ENCODE measurements at regions not wholly inside any gene's neighbourhood (a gene's known extent, or its start where the extent isn't known, plus 50 kb on each side); places are given as distances from the start of the nearest gene placed in this dataset.

DNA sequence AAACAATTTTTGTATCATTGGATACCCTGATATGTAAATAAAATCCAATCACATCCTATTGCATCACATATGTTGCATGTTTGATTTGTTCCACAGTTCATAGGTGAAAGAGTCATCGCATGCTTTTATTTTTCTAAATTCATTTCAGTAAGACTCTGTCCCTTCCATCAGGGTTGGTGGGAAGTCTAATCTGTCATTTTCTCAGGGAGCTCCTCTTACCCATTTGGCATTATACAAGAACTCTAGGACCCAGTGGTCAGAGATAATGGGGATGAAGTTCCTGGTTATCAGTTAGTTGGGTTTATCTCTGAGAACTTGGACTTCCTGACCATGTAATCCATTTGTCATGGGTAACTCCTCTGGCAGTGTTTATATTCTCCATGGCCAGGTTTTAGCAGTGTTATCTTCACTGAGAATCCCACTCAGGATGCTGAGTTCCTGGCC lies 227.1 kb upstream of the JADE1 start:
- H3K27me3 ChIP-seq = no peaks in the 10 kb centered on the region
- TF ChIP-seq, protein P1, sequence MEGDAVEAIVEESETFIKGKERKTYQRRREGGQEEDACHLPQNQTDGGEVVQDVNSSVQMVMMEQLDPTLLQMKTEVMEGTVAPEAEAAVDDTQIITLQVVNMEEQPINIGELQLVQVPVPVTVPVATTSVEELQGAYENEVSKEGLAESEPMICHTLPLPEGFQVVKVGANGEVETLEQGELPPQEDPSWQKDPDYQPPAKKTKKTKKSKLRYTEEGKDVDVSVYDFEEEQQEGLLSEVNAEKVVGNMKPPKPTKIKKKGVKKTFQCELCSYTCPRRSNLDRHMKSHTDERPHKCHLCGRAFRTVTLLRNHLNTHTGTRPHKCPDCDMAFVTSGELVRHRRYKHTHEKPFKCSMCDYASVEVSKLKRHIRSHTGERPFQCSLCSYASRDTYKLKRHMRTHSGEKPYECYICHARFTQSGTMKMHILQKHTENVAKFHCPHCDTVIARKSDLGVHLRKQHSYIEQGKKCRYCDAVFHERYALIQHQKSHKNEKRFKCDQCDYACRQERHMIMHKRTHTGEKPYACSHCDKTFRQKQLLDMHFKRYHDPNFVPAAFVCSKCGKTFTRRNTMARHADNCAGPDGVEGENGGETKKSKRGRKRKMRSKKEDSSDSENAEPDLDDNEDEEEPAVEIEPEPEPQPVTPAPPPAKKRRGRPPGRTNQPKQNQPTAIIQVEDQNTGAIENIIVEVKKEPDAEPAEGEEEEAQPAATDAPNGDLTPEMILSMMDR (IDR thresholded peaks at IDR 0.05; ENCODE audit: low read depth, low read length) = no peak
- no peaks in the 10 kb centered on the region; the same call in 1 of the 2 replicates for H3K4me1 ChIP-seq
- H3K4me3 ChIP-seq (ENCODE audit: low read depth, low read length) = no peak overlapping the region
- H3K9me3 ChIP-seq = no peaks in the 10 kb centered on the region
- H3K36me3 ChIP-seq = no peaks in the 10 kb centered on the region
- DNase-seq = no peak

DNA sequence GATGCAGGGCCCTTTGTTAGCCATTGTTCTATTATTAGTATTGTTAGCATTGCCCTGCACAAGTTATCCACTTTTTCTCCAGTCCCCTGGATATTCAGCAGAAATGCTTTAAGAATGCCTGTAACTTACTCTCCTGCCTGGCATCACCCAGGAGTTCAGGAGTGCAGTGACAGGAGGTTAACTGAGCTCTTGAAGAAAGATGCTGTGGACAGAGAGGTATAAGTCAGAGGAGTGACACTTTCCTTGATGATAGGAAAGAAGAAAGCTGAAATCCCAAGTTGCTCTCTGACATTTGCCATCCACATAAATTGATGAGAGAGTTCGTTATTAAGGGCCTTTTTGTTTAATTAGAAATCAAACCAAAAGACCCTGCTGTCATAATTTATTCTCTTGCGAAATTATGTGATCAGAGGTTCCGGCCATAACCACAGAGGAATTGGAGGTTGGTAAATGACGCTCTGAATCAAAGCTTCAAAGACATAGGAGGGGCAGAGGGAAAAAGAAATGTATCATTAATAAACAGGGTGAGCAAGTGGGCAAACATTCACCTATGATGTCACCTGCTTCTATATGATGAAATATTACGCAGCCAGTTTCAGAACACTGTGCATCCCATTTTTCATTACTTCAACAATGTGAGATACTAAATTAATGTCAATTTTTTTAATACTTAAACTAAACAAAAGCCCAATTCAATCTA lies 230.2 kb upstream of the JADE1 start:
- no peaks in the 10 kb centered on the region for H3K9me3 ChIP-seq
- H3K36me3 ChIP-seq = no peaks in the 10 kb centered on the region
- no peaks in the 10 kb centered on the region; the same call in 1 of the 2 replicates for H3K4me1 ChIP-seq
- DNase-seq = no peak
- H3K27me3 ChIP-seq = no peaks in the 10 kb centered on the region
- no peak overlapping the region for H3K4me3 ChIP-seq (ENCODE audit: low read depth, low read length)
- TF ChIP-seq, protein P1 (IDR thresholded peaks at IDR 0.05; ENCODE audit: low read depth, low read length) = no peak

DNA sequence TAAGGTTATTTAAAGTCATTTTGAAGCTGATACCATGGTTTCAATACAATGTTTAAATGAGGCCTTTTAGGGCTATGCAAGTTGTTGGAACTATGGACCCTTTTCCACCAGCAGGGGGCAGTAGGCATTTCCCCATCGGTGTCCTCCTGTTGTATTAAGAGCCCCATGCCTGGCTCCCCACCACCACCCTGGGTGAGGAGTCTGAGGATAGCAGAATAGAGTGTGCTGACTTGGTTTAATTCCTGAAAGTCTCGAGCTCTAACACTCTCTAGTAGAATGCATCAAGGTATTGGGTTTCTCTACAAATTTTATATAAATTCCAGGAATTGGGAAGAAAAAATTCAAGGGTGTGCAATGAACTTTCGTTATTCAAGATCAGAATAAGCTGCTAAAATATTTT lies 234.8 kb upstream of the JADE1 start:
- peak; percentile 84 for DNase-seq
- H3K4me1 ChIP-seq = no peaks in the 10 kb centered on the region
- TF ChIP-seq, protein P1 (IDR thresholded peaks at IDR 0.05; ENCODE audit: low read depth, low read length) = peak; percentile 87
- H3K9me3 ChIP-seq = no peaks in the 10 kb centered on the region
- H3K27me3 ChIP-seq = no peaks in the 10 kb centered on the region
- H3K36me3 ChIP-seq = no peaks in the 10 kb centered on the region
- H3K4me3 ChIP-seq (ENCODE audit: low read depth, low read length) = no peak overlapping the region

DNA sequence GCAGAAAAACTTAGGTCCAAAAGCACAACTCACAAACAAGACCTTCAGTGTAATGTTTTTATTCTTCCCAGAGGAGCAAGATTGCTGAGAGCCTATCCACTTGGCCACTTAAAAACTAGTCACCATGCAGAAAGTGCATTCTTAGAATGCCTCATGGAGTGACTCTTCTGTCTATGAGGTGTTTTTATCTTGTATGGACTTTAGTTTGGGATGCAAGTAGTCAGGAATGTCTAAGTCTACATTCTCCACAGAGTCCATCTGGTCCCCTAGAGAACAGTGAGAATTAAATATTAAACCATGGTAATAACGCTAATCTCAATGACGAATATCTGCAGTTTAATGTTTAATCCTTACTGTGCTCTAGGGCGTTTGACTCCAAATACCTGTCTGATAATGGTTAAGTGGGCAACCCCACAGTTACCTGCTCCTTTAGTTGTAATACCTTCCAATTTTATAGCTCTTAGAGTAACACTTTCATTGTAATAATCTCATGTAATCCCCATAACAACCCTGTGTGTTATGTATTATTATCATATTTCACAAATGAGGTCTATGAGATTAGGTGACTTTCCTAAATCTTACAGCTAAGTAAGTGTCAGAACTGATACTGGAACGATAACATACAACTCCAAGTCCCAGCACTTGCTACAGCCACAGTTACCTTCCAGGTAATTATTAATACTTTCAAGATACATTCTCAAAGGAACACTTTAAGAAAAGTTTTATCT lies 235.6 kb upstream of the JADE1 start:
- TF ChIP-seq, protein P1 (IDR thresholded peaks at IDR 0.05; ENCODE audit: low read depth, low read length) = no peak
- Histone ChIP-seq H3K36me3 (no peaks in the 10 kb centered on the region), H3K4me1 (no peaks in the 10 kb centered on the region), H3K27me3 (no peaks in the 10 kb centered on the region), H3K4me3 (ENCODE audit: low read depth, low read length) (no peak overlapping the region), H3K9me3 (no peaks in the 10 kb centered on the region)
- no peak for DNase-seq

DNA sequence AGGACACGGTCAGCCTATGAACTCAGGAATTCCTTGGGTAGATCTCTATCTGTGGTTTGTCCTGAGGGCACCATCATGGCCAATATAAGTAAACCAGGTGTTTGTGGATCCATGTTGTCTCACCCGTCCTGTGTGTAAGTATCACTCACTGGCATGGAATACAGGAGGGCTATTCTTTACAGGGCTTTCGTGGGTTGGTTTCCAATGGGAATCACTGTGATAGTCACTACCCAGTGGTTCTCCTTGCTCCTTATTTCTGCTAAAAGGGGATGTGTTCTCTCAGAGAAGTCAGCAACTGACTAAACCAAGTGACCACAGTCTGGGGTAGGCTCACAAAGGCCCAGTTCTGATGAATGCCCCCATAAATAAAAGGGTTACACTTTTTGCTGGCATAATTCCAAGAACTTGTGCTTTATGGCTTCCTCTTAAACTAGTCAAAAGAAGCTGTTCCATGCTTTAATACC lies 236.7 kb upstream of the JADE1 start:
- H3K9me3 ChIP-seq = no peaks in the 10 kb centered on the region

More for the DNA sequence above, 236.7 kb upstream of the JADE1 start:
- no peak overlapping the region for H3K4me3 ChIP-seq (ENCODE audit: low read depth, low read length)
- H3K36me3 ChIP-seq = no peaks in the 10 kb centered on the region
- no peaks in the 10 kb centered on the region for H3K4me1 ChIP-seq
- DNase-seq = no peak
- TF ChIP-seq, protein P1 (IDR thresholded peaks at IDR 0.05; ENCODE audit: low read depth, low read length) = no peak
- no peaks in the 10 kb centered on the region for H3K27me3 ChIP-seq

Data from BE2C (cell line).